ENCODE measurements at regions not wholly inside any gene's neighbourhood (a gene's known extent, or its start where the extent isn't known, plus 50 kb on each side); places are given as distances from the start of the nearest gene placed in this dataset.

DNA sequence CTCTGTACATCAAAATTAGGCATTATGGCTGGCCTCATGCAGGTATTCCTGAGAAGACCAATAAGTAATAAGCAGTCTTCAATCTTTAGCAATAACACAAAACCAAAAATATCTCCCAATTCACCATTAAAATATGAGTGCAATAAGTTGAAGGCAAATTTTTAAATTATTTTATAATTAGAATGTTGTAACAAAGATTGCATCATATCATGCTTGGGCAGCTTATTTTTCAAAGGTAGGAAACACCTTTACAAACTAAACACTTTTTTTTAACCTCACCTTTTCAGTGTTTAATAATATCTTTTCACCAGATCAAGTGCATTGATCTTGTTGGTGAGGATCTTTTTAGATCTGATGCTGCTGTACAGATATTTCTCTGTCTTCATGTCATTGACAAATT lies 592.9 kb upstream of the PITX2 start:
- Histone ChIP-seq H3K9me3 (ENCODE audit: insufficient read depth, low read length) (no peaks in the 10 kb centered on the region), H3K9me2 (replicated peaks; ENCODE audit: insufficient read depth, low read length) (no peaks in the 10 kb centered on the region), H2AFZ (ENCODE audit: low read depth, low read length, severe bottlenecking) (no peak overlapping the region), H3K79me2 (ENCODE audit: insufficient read depth, low read length) (no peaks in the 10 kb centered on the region), H3K4me2 (ENCODE audit: low read depth, low read length, poor library complexity, severe bottlenecking) (no peak overlapping the region), H3K27me3 (ENCODE audit: low read length) (no peaks in the 10 kb centered on the region), H3K9ac (ENCODE audit: low read length) (no peak overlapping the region), H3K27ac (ENCODE audit: low read depth, low read length) (no peak overlapping the region), H4K20me1 (ENCODE audit: low read depth, low read length) (no peaks in the 10 kb centered on the region), H3F3A (ENCODE audit: insufficient read depth) (no peaks in the 10 kb centered on the region), H3K36me3 (ENCODE audit: low read length) (no peaks in the 10 kb centered on the region), H3K4me3 (ENCODE audit: insufficient read depth, low read length, poor library complexity, severe bottlenecking) (no peak overlapping the region)
- no peak for TF ChIP-seq EZH2phosphoT487 (conservative IDR thresholded peaks at IDR 0.05; ENCODE audit: low read length)
- TF ChIP-seq, protein P1, sequence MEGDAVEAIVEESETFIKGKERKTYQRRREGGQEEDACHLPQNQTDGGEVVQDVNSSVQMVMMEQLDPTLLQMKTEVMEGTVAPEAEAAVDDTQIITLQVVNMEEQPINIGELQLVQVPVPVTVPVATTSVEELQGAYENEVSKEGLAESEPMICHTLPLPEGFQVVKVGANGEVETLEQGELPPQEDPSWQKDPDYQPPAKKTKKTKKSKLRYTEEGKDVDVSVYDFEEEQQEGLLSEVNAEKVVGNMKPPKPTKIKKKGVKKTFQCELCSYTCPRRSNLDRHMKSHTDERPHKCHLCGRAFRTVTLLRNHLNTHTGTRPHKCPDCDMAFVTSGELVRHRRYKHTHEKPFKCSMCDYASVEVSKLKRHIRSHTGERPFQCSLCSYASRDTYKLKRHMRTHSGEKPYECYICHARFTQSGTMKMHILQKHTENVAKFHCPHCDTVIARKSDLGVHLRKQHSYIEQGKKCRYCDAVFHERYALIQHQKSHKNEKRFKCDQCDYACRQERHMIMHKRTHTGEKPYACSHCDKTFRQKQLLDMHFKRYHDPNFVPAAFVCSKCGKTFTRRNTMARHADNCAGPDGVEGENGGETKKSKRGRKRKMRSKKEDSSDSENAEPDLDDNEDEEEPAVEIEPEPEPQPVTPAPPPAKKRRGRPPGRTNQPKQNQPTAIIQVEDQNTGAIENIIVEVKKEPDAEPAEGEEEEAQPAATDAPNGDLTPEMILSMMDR (IDR thresholded peaks at IDR 0.05; ENCODE audit: insufficient read depth, low read length, poor library complexity, severe bottlenecking), result no peak

DNA sequence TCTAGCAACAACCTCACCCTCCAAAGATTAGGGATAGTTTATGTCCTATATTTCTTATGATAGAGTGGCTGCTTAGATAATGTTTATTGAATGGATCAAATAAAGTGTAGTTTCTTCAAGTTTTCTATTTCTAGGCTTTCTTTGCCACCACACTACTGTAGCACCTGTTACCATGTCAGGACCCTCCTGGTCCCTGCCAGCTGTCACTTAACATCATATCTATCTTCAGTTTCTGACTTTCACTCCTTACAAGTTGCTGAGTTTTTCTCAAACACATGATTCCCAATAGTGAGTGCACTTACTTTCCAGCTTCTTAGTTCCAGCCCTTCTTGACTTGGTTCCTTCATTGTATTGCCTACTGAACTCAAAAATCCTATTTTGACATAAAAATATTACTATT lies 593.9 kb upstream of the PITX2 start:
- H3K9ac ChIP-seq (ENCODE audit: low read length), result no peak overlapping the region
- no peaks in the 10 kb centered on the region for H3F3A ChIP-seq (ENCODE audit: insufficient read depth)
- H3K36me3 ChIP-seq (ENCODE audit: low read length), result no peaks in the 10 kb centered on the region
- no peak overlapping the region for H3K4me3 ChIP-seq (ENCODE audit: insufficient read depth, low read length, poor library complexity, severe bottlenecking)
- H3K27ac ChIP-seq (ENCODE audit: low read depth, low read length), result no peak overlapping the region
- no peak overlapping the region for H2AFZ ChIP-seq (ENCODE audit: low read depth, low read length, severe bottlenecking)
- no peaks in the 10 kb centered on the region for H3K9me2 ChIP-seq (replicated peaks; ENCODE audit: insufficient read depth, low read length)
- no peaks in the 10 kb centered on the region for H3K9me3 ChIP-seq (ENCODE audit: insufficient read depth, low read length)
- H3K79me2 ChIP-seq (ENCODE audit: insufficient read depth, low read length), result no peaks in the 10 kb centered on the region
- H4K20me1 ChIP-seq (ENCODE audit: low read depth, low read length), result no peaks in the 10 kb centered on the region
- TF ChIP-seq, protein P1 (IDR thresholded peaks at IDR 0.05; ENCODE audit: insufficient read depth, low read length, poor library complexity, severe bottlenecking), result no peak
- no peak for TF ChIP-seq EZH2phosphoT487 (conservative IDR thresholded peaks at IDR 0.05; ENCODE audit: low read length)
- no peak overlapping the region for H3K4me2 ChIP-seq (ENCODE audit: low read depth, low read length, poor library complexity, severe bottlenecking)
- no peaks in the 10 kb centered on the region for H3K27me3 ChIP-seq (ENCODE audit: low read length)

DNA sequence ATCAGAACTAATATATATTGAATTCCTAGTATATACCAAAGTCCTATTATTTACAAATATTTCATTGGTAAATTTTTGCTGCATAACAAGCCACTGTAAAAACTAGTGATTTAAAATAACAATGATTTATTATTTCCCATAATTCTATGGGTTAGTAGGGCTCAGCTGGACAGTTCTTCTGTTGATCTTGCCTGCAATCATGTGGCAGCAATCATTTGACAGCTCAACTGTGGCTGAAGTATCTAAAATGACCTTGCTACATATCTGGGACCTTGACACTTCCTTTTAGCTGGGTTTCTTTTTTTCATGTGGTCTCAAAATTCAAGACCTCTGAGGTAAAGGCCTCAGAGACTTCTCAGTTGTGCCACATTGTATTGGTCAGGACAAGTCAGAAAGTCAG lies 598.5 kb upstream of the PITX2 start:
- Histone ChIP-seq H3K4me2 (ENCODE audit: low read depth, low read length, poor library complexity, severe bottlenecking) (no peak overlapping the region), H4K20me1 (ENCODE audit: low read depth, low read length) (no peaks in the 10 kb centered on the region), H3K27ac (ENCODE audit: low read depth, low read length) (no peak overlapping the region), H3K4me3 (ENCODE audit: insufficient read depth, low read length, poor library complexity, severe bottlenecking) (no peak overlapping the region), H3K9me3 (ENCODE audit: insufficient read depth, low read length) (no peaks in the 10 kb centered on the region), H3K79me2 (ENCODE audit: insufficient read depth, low read length) (no peaks in the 10 kb centered on the region), H3K36me3 (ENCODE audit: low read length) (no peaks in the 10 kb centered on the region), H3K9ac (ENCODE audit: low read length) (no peak overlapping the region), H3K27me3 (ENCODE audit: low read length) (no peaks in the 10 kb centered on the region), H3K9me2 (replicated peaks; ENCODE audit: insufficient read depth, low read length) (no peaks in the 10 kb centered on the region), H3F3A (ENCODE audit: insufficient read depth) (no peaks in the 10 kb centered on the region), H2AFZ (ENCODE audit: low read depth, low read length, severe bottlenecking) (no peak overlapping the region)
- TF ChIP-seq EZH2phosphoT487 (conservative IDR thresholded peaks at IDR 0.05; ENCODE audit: low read length), result no peak
- TF ChIP-seq, protein P1 (IDR thresholded peaks at IDR 0.05; ENCODE audit: insufficient read depth, low read length, poor library complexity, severe bottlenecking), result no peak

DNA sequence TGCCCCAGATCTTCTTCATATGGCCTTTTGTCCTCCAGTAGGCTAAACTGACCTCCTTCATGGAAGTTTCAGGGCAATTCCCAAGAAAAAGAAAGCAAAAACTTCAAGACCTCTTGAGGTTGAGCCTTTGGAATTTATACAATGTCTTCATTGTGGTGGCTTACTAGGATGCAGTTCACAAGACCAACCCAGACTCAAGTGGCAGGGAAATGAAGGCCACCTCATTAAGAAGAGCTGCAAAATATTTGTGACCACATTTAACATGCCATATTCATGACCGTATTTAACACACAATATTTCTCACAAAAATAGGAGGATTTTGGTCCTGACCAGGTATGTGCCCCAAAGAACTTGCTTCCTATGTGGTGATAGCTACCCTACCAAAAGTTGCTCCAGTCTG lies 605.5 kb upstream of the PITX2 start:
- no peak overlapping the region for H3K9ac ChIP-seq (ENCODE audit: low read length)
- no peak overlapping the region for H3K27ac ChIP-seq (ENCODE audit: low read depth, low read length)
- no peaks in the 10 kb centered on the region for H3F3A ChIP-seq (ENCODE audit: insufficient read depth)
- no peaks in the 10 kb centered on the region for H3K9me3 ChIP-seq (ENCODE audit: insufficient read depth, low read length)
- no peak overlapping the region for H3K4me2 ChIP-seq (ENCODE audit: low read depth, low read length, poor library complexity, severe bottlenecking)
- H3K4me3 ChIP-seq (ENCODE audit: insufficient read depth, low read length, poor library complexity, severe bottlenecking), result no peak overlapping the region
- TF ChIP-seq, protein P1 (IDR thresholded peaks at IDR 0.05; ENCODE audit: insufficient read depth, low read length, poor library complexity, severe bottlenecking), result no peak
- no peak for TF ChIP-seq EZH2phosphoT487 (conservative IDR thresholded peaks at IDR 0.05; ENCODE audit: low read length)
- H3K27me3 ChIP-seq (ENCODE audit: low read length), result no peaks in the 10 kb centered on the region
- no peaks in the 10 kb centered on the region for H3K36me3 ChIP-seq (ENCODE audit: low read length)
- H3K9me2 ChIP-seq (replicated peaks; ENCODE audit: insufficient read depth, low read length), result no peaks in the 10 kb centered on the region
- no peaks in the 10 kb centered on the region for H4K20me1 ChIP-seq (ENCODE audit: low read depth, low read length)
- H3K79me2 ChIP-seq (ENCODE audit: insufficient read depth, low read length), result no peaks in the 10 kb centered on the region
- H2AFZ ChIP-seq (ENCODE audit: low read depth, low read length, severe bottlenecking), result no peak overlapping the region
